H9 (cell line): ENCODE measurements at regions not wholly inside any gene's neighbourhood (a gene's known extent, or its start where the extent isn't known, plus 50 kb on each side); places are given as distances from the start of the nearest gene placed in this dataset.

Experiments used
- DNase-seq: peaks from one replicate; pipeline ENCODE4 v3.0.0-alpha.2; 2017
- H2AFZ ChIP-seq: one replicate; pipeline ENCODE4 v1.6.1; 2013; ENCODE audit warnings: mild to moderate bottlenecking, low read length, control low read depth, moderate library complexity
- H2AK5ac ChIP-seq: 2 replicates; pipeline ENCODE4 v1.6.1; 2013; ENCODE audit warnings: low read length, control low read depth, mixed read lengths; ENCODE audit not compliant: insufficient read length
- H2BK120ac ChIP-seq: one replicate; pipeline ENCODE4 v1.6.1; 2013; ENCODE audit warnings: low read depth, mild to moderate bottlenecking, low read length, control low read depth, inconsistent platforms; ENCODE audit not compliant: poor library complexity, severe bottlenecking
- H2BK12ac ChIP-seq: 2 replicates; pipeline ENCODE4 v1.6.1; 2013; ENCODE audit warnings: low read length, control low read depth, mixed read lengths, low read depth; ENCODE audit not compliant: insufficient read length
- H2BK15ac ChIP-seq: 2 replicates; pipeline ENCODE4 v1.6.1; 2013; ENCODE audit warnings: low read depth, low read length, control low read depth
- H2BK20ac ChIP-seq: one replicate; pipeline ENCODE4 v1.6.1; 2013; ENCODE audit warnings: low read depth, mild to moderate bottlenecking, low read length, control low read depth, inconsistent platforms; ENCODE audit not compliant: poor library complexity, severe bottlenecking
- H2BK5ac ChIP-seq: 2 replicates; pipeline ENCODE4 v1.6.1; 2013; ENCODE audit warnings: low read length, control low read depth, mixed read lengths; ENCODE audit not compliant: insufficient read length
- H3K14ac ChIP-seq: 2 replicates; pipeline ENCODE4 v1.6.1; 2013; ENCODE audit warnings: low read length, control low read depth; ENCODE audit not compliant: insufficient read depth
- H3K18ac ChIP-seq: 2 replicates; pipeline ENCODE4 v1.6.1; 2013; ENCODE audit warnings: low read depth, mild to moderate bottlenecking, mixed read lengths, low read length, control low read depth; ENCODE audit not compliant: insufficient read length
- H3K23ac ChIP-seq: 2 replicates; pipeline ENCODE4 v1.6.1; 2013; ENCODE audit warnings: low read length, control low read depth, mixed read lengths, low read depth; ENCODE audit not compliant: insufficient read length
- H3K23me2 ChIP-seq: 2 replicates; pipeline ENCODE4 v1.6.1; 2013; ENCODE audit warnings: low read depth, mild to moderate bottlenecking, mixed read lengths, low read length, control low read depth; ENCODE audit not compliant: insufficient read length, poor library complexity, severe bottlenecking
- H3K27ac ChIP-seq: 2 replicates; pipeline ENCODE4 v1.5.1; 2013; ENCODE audit warnings: low read length, control low read depth, mixed read lengths, low read depth; ENCODE audit not compliant: insufficient read length
- H3K27me3 ChIP-seq: 2 replicates; pipeline ENCODE4 v1.6.1; 2013; ENCODE audit warnings: low read length, control low read depth, inconsistent platforms; ENCODE audit not compliant: insufficient read depth
- H3K4ac ChIP-seq: 2 replicates; pipeline ENCODE4 v1.6.1; 2013; ENCODE audit warnings: low read depth, mild to moderate bottlenecking, control low read depth, inconsistent platforms, low read length, moderate library complexity
- H3K4me1 ChIP-seq: 2 replicates; pipeline ENCODE4 v1.6.1; 2013; ENCODE audit warnings: low read length, control low read depth, inconsistent platforms; ENCODE audit not compliant: insufficient read depth
- H3K4me2 ChIP-seq: 2 replicates; pipeline ENCODE4 v1.6.1; 2013; ENCODE audit warnings: low read length, control low read depth, mixed read lengths; ENCODE audit not compliant: insufficient read length, insufficient read depth
- H3K56ac ChIP-seq: 2 replicates; pipeline ENCODE4 v1.6.1; 2013; ENCODE audit warnings: low read depth, mild to moderate bottlenecking, mixed read lengths, low read length, control low read depth; ENCODE audit not compliant: insufficient read length
- H3K79me1 ChIP-seq: 2 replicates; pipeline ENCODE4 v1.6.1; 2013; ENCODE audit warnings: low read depth, mild to moderate bottlenecking, moderate library complexity, low read length, control low read depth, inconsistent platforms; ENCODE audit not compliant: insufficient read depth, poor library complexity, severe bottlenecking
- H3K79me2 ChIP-seq: 2 replicates; pipeline ENCODE4 v1.6.1; 2013; ENCODE audit warnings: low read length, control low read depth, inconsistent platforms; ENCODE audit not compliant: insufficient read depth
- H3K9ac ChIP-seq: 2 replicates; pipeline ENCODE4 v1.6.1; 2013; ENCODE audit warnings: low read length, control low read depth, mixed read lengths; ENCODE audit not compliant: insufficient read length; ENCODE audit errors: extremely low read depth
- H3K9me3 ChIP-seq: one replicate; pipeline ENCODE4 v1.6.1; 2013; ENCODE audit warnings: low read depth, low read length, inconsistent platforms; ENCODE audit not compliant: control insufficient read depth
- H3T11ph ChIP-seq: one replicate; pipeline ENCODE4 v1.6.1; 2013; ENCODE audit warnings: mild to moderate bottlenecking, low read length, control low read depth, inconsistent platforms
- H4K20me1 ChIP-seq: one replicate; pipeline ENCODE4 v1.6.1; 2013; ENCODE audit not compliant: control insufficient read depth, insufficient read length, insufficient read depth
- H4K5ac ChIP-seq: 2 replicates; pipeline ENCODE4 v1.6.1; 2013; ENCODE audit warnings: low read depth, mild to moderate bottlenecking, mixed read lengths, low read length, control low read depth; ENCODE audit not compliant: insufficient read length
- H4K8ac ChIP-seq: replicated peaks from 2 replicates; pipeline ENCODE4 v1.6.1; 2013; ENCODE audit warnings: low read length, control low read depth, mixed read lengths, low read depth; ENCODE audit not compliant: insufficient read length
- H4K91ac ChIP-seq: 2 replicates; pipeline ENCODE4 v1.6.1; 2013; ENCODE audit warnings: low read depth, mild to moderate bottlenecking, moderate library complexity, mixed read lengths, low read length, control low read depth; ENCODE audit not compliant: insufficient read length
- H3K27ac Mint-ChIP-seq, 3 experiments: 2 replicates in 2 of 3; 3 replicates in 1 of 3; pipeline ENCODE4 v1.8.0; 2020 to 2021; ENCODE audit warnings: mixed read lengths in 3 of 3, mild to moderate bottlenecking in 1 of 3, moderate library complexity in 1 of 3
- H3K27me3 Mint-ChIP-seq: 2 replicates; pipeline ENCODE4 v1.8.0; 2021; ENCODE audit warnings: low read depth, mild to moderate bottlenecking, moderate library complexity, mixed read lengths
- H3K36me3 Mint-ChIP-seq, 3 experiments: 2 replicates in 2 of 3; 3 replicates in 1 of 3; pipeline ENCODE4 v1.8.0; 2020 to 2021; ENCODE audit warnings: low read depth in 3 of 3, mixed read lengths in 3 of 3; ENCODE audit not compliant: insufficient read depth in 1 of 3
- H3K4me1 Mint-ChIP-seq, 2 experiments: 2 replicates each; pipeline ENCODE4 v1.8.0; 2020; ENCODE audit warnings: mixed read lengths in 2 of 2
- H3K4me3 Mint-ChIP-seq, 2 experiments: 2 replicates in 1 of 2; 3 replicates in 1 of 2; pipeline ENCODE4 v1.8.0; 2020 to 2021; ENCODE audit warnings: mild to moderate bottlenecking in 2 of 2, mixed read lengths in 2 of 2, moderate library complexity in 1 of 2
- H3K9me3 Mint-ChIP-seq, 2 experiments: 2 replicates in 1 of 2; 3 replicates in 1 of 2; pipeline ENCODE4 v1.8.0; 2020; ENCODE audit warnings: mild to moderate bottlenecking in 2 of 2, mixed read lengths in 2 of 2, moderate library complexity in 1 of 2
- CTCF ChIP-seq: fragments of 200-600 bp; sonication (generic); conservative IDR thresholded peaks from 3 replicates; pipeline ENCODE4 v1.8.0; 2021; ENCODE audit warnings: antibody characterized with exemption, mild to moderate bottlenecking
- WGBS: extraction: QIAGEN DNeasy Blood & Tissue Kit; methylation state at CpG from one replicate; pipeline ENCODE4 v1.1.7; 2013; ENCODE audit warnings: missing lambda C conversion rate, low lambda C conversion rate, mixed read lengths; ENCODE audit not compliant: insufficient read length; ENCODE audit errors: extremely low coverage; 5-methylcytosine and 5-hydroxymethylcytosine counted together

- H3K4ac ChIP-seq, result no peak overlapping the region
- H2BK12ac ChIP-seq, result no peak overlapping the region
- no peak overlapping the region for H3K27ac ChIP-seq
- Mint-ChIP-seq H3K27ac (no peak overlapping the region), H3K9me3 (peaks cover 0 to 2% of the 10 kb centered on the region in 2 experiments; a peak in 1 of 5 replicates), H3K4me3 (no peak overlapping the region), H3K36me3 (no peaks in the 10 kb centered on the region; a peak in 1 of 7 replicates), H3K27me3 (peaks cover 6% of the 10 kb centered on the region), H3K4me1 (no peaks in the 10 kb centered on the region; a peak in 1 of 4 replicates)
- H2AK5ac ChIP-seq, result no peak overlapping the region
- no peaks in the 10 kb centered on the region for H3K23me2 ChIP-seq
- no peaks in the 10 kb centered on the region for H3K9me3 ChIP-seq
- no peak overlapping the region for H4K8ac ChIP-seq
- H4K20me1 ChIP-seq, result no peaks in the 10 kb centered on the region
- no peak overlapping the region for H3K23ac ChIP-seq
- no peaks in the 10 kb centered on the region for H3K27me3 ChIP-seq
- H3K4me2 ChIP-seq, result no peak overlapping the region
- H3T11ph ChIP-seq, result no peak overlapping the region
- H3K56ac ChIP-seq, result no peak overlapping the region
- no peak overlapping the region for H2BK15ac ChIP-seq
- no peak overlapping the region for H2BK20ac ChIP-seq
- no peaks in the 10 kb centered on the region for H3K79me2 ChIP-seq
- no peaks in the 10 kb centered on the region for H3K4me1 ChIP-seq
- no peak overlapping the region for H2BK5ac ChIP-seq
- no peak overlapping the region for H4K5ac ChIP-seq
- no peak overlapping the region for H3K9ac ChIP-seq
- no peak overlapping the region for H2AFZ ChIP-seq
- H4K91ac ChIP-seq, result no peak overlapping the region
- TF ChIP-seq CTCF, result peak; percentile 67
- peak; percentile 75 for DNase-seq
- no CpG with 5 or more reads among the region's 17 CpGs for WGBS
- H3K14ac ChIP-seq, result no peak overlapping the region
- no peak overlapping the region for H3K18ac ChIP-seq
- no peaks in the 10 kb centered on the region for H3K79me1 ChIP-seq
- no peak overlapping the region for H2BK120ac ChIP-seq
These were observed 178.2 kb upstream of the IRX1 start for GRCh38 chr5:3417376-3417943.
